ENCODE measurements at regions not wholly inside any gene's neighbourhood (a gene's known extent, or its start where the extent isn't known, plus 50 kb on each side); places are given as distances from the start of the nearest gene placed in this dataset.

DNA sequence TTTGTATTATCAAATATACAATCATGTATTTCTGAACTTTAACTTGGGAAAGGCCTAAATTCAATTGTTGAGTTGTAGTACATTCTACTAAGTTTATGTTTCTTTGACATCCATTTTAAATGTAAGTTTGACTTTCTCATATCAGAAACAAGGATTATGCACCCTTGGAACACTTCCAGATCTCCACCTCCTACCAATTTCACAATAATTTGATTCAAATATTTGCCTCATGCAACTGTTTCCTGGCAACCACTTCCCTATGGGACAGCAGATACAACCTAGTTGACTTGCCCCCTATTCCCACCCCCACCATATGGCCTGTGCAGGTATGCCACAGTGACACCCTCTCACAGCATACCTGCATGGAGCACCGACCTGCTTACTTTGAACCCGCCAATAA, 506.4 kb upstream of the PABPC4L start:
- TF ChIP-seq, protein P1, sequence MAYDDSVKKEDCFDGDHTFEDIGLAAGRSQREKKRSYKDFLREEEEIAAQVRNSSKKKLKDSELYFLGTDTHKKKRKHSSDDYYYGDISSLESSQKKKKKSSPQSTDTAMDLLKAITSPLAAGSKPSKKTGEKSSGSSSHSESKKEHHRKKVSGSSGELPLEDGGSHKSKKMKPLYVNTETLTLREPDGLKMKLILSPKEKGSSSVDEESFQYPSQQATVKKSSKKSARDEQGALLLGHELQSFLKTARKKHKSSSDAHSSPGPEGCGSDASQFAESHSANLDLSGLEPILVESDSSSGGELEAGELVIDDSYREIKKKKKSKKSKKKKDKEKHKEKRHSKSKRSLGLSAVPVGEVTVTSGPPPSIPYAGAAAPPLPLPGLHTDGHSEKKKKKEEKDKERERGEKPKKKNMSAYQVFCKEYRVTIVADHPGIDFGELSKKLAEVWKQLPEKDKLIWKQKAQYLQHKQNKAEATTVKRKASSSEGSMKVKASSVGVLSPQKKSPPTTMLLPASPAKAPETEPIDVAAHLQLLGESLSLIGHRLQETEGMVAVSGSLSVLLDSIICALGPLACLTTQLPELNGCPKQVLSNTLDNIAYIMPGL (CRISPR knock-in tag; IDR thresholded peaks at IDR 0.05; ENCODE audit: borderline replicate concordance) = no peak
- TF ChIP-seq MAFK (IDR thresholded peaks at IDR 0.05; ENCODE audit: partially characterized antibody) (no peak), GATA3 (IDR thresholded peaks at IDR 0.05; ENCODE audit: borderline replicate concordance) (no peak), RNF2 (IDR thresholded peaks at IDR 0.05; ENCODE audit: borderline replicate concordance, low read depth) (no peak), EHMT2 (IDR thresholded peaks at IDR 0.05; ENCODE audit: low read depth) (no peak), CHD4 (IDR thresholded peaks at IDR 0.05; ENCODE audit: borderline replicate concordance) (no peak), FOSL2 (IDR thresholded peaks at IDR 0.05) (no peak), FOSL2 (CRISPR knock-in tag; IDR thresholded peaks at IDR 0.05) (no peak), RARB (CRISPR knock-in tag; IDR thresholded peaks at IDR 0.05) (no peak), CBX2 (IDR thresholded peaks at IDR 0.05; ENCODE audit: borderline replicate concordance, low read depth) (no peak), CHD2 (IDR thresholded peaks at IDR 0.05; ENCODE audit: low read length, partially characterized antibody) (no peak), RCOR1 (IDR thresholded peaks at IDR 0.05; ENCODE audit: low read depth, low read length) (no peak), ZNF302 (CRISPR knock-in tag; IDR thresholded peaks at IDR 0.05) (no peak), SMC3 (IDR thresholded peaks at IDR 0.05) (no peak), HEYL (CRISPR knock-in tag; IDR thresholded peaks at IDR 0.05) (no peak), CEBPB (IDR thresholded peaks at IDR 0.05) (no peak)
- TF ChIP-seq, protein P2, sequence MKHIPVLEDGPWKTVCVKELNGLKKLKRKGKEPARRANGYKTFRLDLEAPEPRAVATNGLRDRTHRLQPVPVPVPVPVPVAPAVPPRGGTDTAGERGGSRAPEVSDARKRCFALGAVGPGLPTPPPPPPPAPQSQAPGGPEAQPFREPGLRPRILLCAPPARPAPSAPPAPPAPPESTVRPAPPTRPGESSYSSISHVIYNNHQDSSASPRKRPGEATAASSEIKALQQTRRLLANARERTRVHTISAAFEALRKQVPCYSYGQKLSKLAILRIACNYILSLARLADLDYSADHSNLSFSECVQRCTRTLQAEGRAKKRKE (CRISPR knock-in tag; IDR thresholded peaks at IDR 0.05; ENCODE audit: low read depth) = no peak
- CTCF ChIA-PET = no interaction called here
- no peaks in the 10 kb centered on the region for H3K9me3 ChIP-seq
- H3K27ac ChIP-seq = no peak overlapping the region
- POLR2A ChIA-PET = no interaction called here
- H3K4me3 ChIP-seq = no peak overlapping the region
- no peak for ATAC-seq
- no peak for FAIRE-seq
- H3K4me1 ChIP-seq = no peaks in the 10 kb centered on the region
- no peak for DNase-seq (ENCODE audit: low read depth in 1 of 2, low spot score in 1 of 2)
- 42% methylated on average over 2 of the region's 2 CpGs for WGBS (ENCODE audit: missing lambda C conversion rate)
- no peak overlapping the region for H3K4me2 ChIP-seq

DNA sequence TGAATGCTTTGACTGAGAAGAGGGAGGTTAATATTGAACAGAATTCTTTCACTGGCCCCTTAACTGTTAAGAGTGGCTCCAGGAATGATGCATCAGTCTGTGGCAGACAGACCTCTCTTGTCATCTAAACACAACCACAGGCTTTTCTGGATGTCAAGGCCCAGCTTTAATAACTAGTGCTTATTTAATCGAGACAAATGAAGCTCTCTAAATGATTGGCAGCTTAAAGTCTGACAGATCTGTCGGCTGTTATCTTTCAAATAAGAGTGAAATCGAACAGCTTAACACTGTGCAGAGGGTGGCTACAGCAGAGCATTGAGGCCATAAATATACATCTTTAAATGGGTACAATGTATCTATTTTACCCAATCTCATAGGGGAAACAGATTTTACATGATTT, 500.8 kb upstream of the PABPC4L start:
- no peak overlapping the region for H3K4me2 ChIP-seq
- TF ChIP-seq CBX8 (IDR thresholded peaks at IDR 0.05) (no peak), RCOR1 (IDR thresholded peaks at IDR 0.05; ENCODE audit: low read depth, low read length) (no peak), MYC (IDR thresholded peaks at IDR 0.05; ENCODE audit: borderline replicate concordance, low read length) (no peak), RARB (CRISPR knock-in tag; IDR thresholded peaks at IDR 0.05) (no peak), BHLHE40 (IDR thresholded peaks at IDR 0.05; ENCODE audit: low read depth, low read length) (no peak), FOSL2 (IDR thresholded peaks at IDR 0.05) (no peak), FOSL2 (CRISPR knock-in tag; IDR thresholded peaks at IDR 0.05) (no peak), POLR2AphosphoS2 (conservative IDR thresholded peaks at IDR 0.05; ENCODE audit: low read length) (no peak)
- TF ChIP-seq, protein P3, sequence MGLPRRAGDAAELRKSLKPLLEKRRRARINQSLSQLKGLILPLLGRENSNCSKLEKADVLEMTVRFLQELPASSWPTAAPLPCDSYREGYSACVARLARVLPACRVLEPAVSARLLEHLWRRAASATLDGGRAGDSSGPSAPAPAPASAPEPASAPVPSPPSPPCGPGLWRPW (IDR thresholded peaks at IDR 0.05) = no peak
- TF ChIP-seq, protein P4, sequence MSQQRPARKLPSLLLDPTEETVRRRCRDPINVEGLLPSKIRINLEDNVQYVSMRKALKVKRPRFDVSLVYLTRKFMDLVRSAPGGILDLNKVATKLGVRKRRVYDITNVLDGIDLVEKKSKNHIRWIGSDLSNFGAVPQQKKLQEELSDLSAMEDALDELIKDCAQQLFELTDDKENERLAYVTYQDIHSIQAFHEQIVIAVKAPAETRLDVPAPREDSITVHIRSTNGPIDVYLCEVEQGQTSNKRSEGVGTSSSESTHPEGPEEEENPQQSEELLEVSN (IDR thresholded peaks at IDR 0.05; ENCODE audit: borderline replicate concordance, low read depth) = no peak
- TF ChIP-seq, protein P2 (CRISPR knock-in tag; IDR thresholded peaks at IDR 0.05; ENCODE audit: low read depth) = no peak
- DNase-seq (ENCODE audit: low read depth in 1 of 2, low spot score in 1 of 2) (no peak), FAIRE-seq (no peak), ATAC-seq (no peak)
- no peaks in the 10 kb centered on the region for H3K9me3 ChIP-seq
- 21% methylated on average over 3 of the region's 3 CpGs for WGBS (ENCODE audit: missing lambda C conversion rate)
- no peak overlapping the region for H3K27ac ChIP-seq
- no peaks in the 10 kb centered on the region for H3K4me1 ChIP-seq
- no peak overlapping the region for H3K4me3 ChIP-seq
- ChIA-PET CTCF (no interaction called here), POLR2A (no interaction called here)

Data from A549 (cell line).